OCI-LY7 (cell line): ENCODE measurements at regions not wholly inside any gene's neighbourhood (a gene's known extent, or its start where the extent isn't known, plus 50 kb on each side); places are given as distances from the start of the nearest gene placed in this dataset.

ENCODE experiments used
- BruUV-seq: library from RNA; stranded (reverse); fragments of 400-500 nt; replicated peaks from 2 replicates; lab custom pipeline; 2021; lab: Mats Ljungman, UMichigan
- CTCF ChIA-PET: fragments of 300-600 bp; sonication (Branson Sonifier 250); formaldehyde crosslinking; loops from one replicate; lab custom pipeline; 2022; ENCODE audit warnings: antibody characterized with exemption; ENCODE audit not compliant: unreplicated experiment; lab: Charles Lee
- POLR2A ChIA-PET: fragments of 300-600 bp; sonication (Branson Sonifier 250); formaldehyde crosslinking; loops from one replicate; lab custom pipeline; 2022; ENCODE audit warnings: antibody characterized with exemption; lab: Charles Lee
- DNase-seq: peaks from one replicate; pipeline ENCODE4 v3.0.0-alpha.2; 2015; ENCODE audit warnings: low spot score
- H2AFZ ChIP-seq: fragments of 200-600 bp; sonication (generic), shearing (Covaris generic); 2 replicates; pipeline ENCODE4 v1.6.1; 2014; ENCODE audit warnings: mild to moderate bottlenecking, antibody characterized with exemption, low read length, moderate library complexity
- H3K27ac ChIP-seq: fragments of 200-600 bp; sonication (generic); 2 replicates; pipeline ENCODE4 v1.5.1; 2014; ENCODE audit warnings: mixed run types, low read depth, mild to moderate bottlenecking, moderate library complexity, low read length, inconsistent platforms; ENCODE audit not compliant: poor library complexity, severe bottlenecking
- H3K36me3 ChIP-seq: fragments of 200-600 bp; sonication (generic); 2 replicates; pipeline ENCODE4 v1.6.1; 2014; ENCODE audit warnings: mild to moderate bottlenecking, antibody characterized with exemption, low read length, moderate library complexity, mixed read lengths; ENCODE audit not compliant: insufficient read depth
- H3K4me1 ChIP-seq: fragments of 200-600 bp; sonication (generic); 2 replicates; pipeline ENCODE4 v1.5.1; 2014; ENCODE audit warnings: mild to moderate bottlenecking, low read length; ENCODE audit not compliant: insufficient read depth, poor library complexity, severe bottlenecking
- H3K4me2 ChIP-seq: fragments of 200-600 bp; sonication (generic); 2 replicates; pipeline ENCODE4 v1.6.1; 2014; ENCODE audit warnings: mild to moderate bottlenecking, low read length
- H3K4me3 ChIP-seq: fragments of 200-600 bp; sonication (generic); 2 replicates; pipeline ENCODE4 v1.5.1; 2014; ENCODE audit warnings: mild to moderate bottlenecking, low read depth, low read length; ENCODE audit not compliant: poor library complexity, severe bottlenecking
- H3K79me2 ChIP-seq: fragments of 200-600 bp; sonication (generic); 2 replicates; pipeline ENCODE4 v1.6.1; 2016; ENCODE audit warnings: low read depth, mild to moderate bottlenecking, low read length, moderate library complexity, mixed read lengths; ENCODE audit not compliant: insufficient read depth
- H3K9me2 ChIP-seq: fragments of 200-600 bp; sonication (generic); 2 replicates; pipeline ENCODE4 v1.6.1; 2016; ENCODE audit warnings: mild to moderate bottlenecking, low read length, mixed read lengths; ENCODE audit not compliant: insufficient read depth
- H3K9me3 ChIP-seq: fragments of 200-600 bp; sonication (generic); 2 replicates; pipeline ENCODE4 v1.6.1; 2014; ENCODE audit warnings: mild to moderate bottlenecking, mixed run types, low read length, mixed read lengths
- H4K20me1 ChIP-seq: fragments of 200-600 bp; sonication (generic); 2 replicates; pipeline ENCODE4 v1.6.1; 2014; ENCODE audit warnings: mild to moderate bottlenecking, antibody characterized with exemption, low read length, moderate library complexity, mixed read lengths; ENCODE audit not compliant: insufficient read depth
- CTCF ChIP-seq: fragments of 200-600 bp; sonication (generic); conservative IDR thresholded peaks from 2 replicates; pipeline ENCODE4 v1.5.1; 2014; ENCODE audit warnings: mild to moderate bottlenecking, antibody characterized with exemption, low read length, moderate library complexity, mixed read lengths
- EZH2phosphoT487 ChIP-seq: fragments of 200-600 bp; sonication (generic); IDR thresholded peaks from 2 replicates; pipeline ENCODE4 v1.6.1; 2018; ENCODE audit warnings: low read depth, borderline replicate concordance, mild to moderate bottlenecking, mixed run types, antibody characterized with exemption, low read length, moderate library complexity, mixed read lengths
- intact Hi-C: fragments of 100-400 bp; cut with micrococcal nuclease; formaldehyde crosslinking; loops from one replicate; pipeline ENCODE4 v1.10.0; 2022; ENCODE audit not compliant: unreplicated experiment

- no peak overlapping the region for H3K27ac ChIP-seq
- no peaks in the 10 kb centered on the region for H3K9me2 ChIP-seq
- H4K20me1 ChIP-seq, result no peaks in the 10 kb centered on the region
- POLR2A ChIA-PET, result no interaction called here
- TF ChIP-seq CTCF (no peak), EZH2phosphoT487 (no peak)
- H3K4me1 ChIP-seq, result no peaks in the 10 kb centered on the region
- CTCF ChIA-PET, result no interaction called here
- intact Hi-C loops, result no loop called here
- no peak for DNase-seq
- no peak overlapping the region for H2AFZ ChIP-seq
- BruUV-seq, result no TSS peak
- no peak overlapping the region for H3K4me3 ChIP-seq
- no peaks in the 10 kb centered on the region for H3K36me3 ChIP-seq
- H3K4me2 ChIP-seq, result no peak overlapping the region
- H3K9me3 ChIP-seq, result no peaks in the 10 kb centered on the region
- H3K79me2 ChIP-seq, result no peaks in the 10 kb centered on the region
Measured at GRCh38 chr3:3237979-3238378, 58.5 kb upstream of the CRBN start.

- Histone ChIP-seq H2AFZ (no peak overlapping the region), H3K9me2 (no peaks in the 10 kb centered on the region), H3K4me1 (no peaks in the 10 kb centered on the region), H3K36me3 (no peaks in the 10 kb centered on the region), H3K9me3 (no peaks in the 10 kb centered on the region), H3K27ac (no peak overlapping the region), H3K4me2 (no peak overlapping the region), H3K79me2 (no peaks in the 10 kb centered on the region), H4K20me1 (no peaks in the 10 kb centered on the region), H3K4me3 (no peak overlapping the region)
- ChIA-PET CTCF (no interaction called here), POLR2A (no interaction called here)
- no TSS peak for BruUV-seq
- TF ChIP-seq EZH2phosphoT487, result no peak
- no peak for TF ChIP-seq CTCF
- DNase-seq, result no peak
- intact Hi-C loops, result no loop called here
Measured at GRCh38 chr3:3232251-3232650, 52.8 kb upstream of the CRBN start.
